AG04449 (cell line): ENCODE measurements at regions not wholly inside any gene's neighbourhood (a gene's known extent, or its start where the extent isn't known, plus 50 kb on each side); places are given as distances from the start of the nearest gene placed in this dataset.

Experiments
- CTCF ChIA-PET: fragments of 350-600 bp; formaldehyde crosslinking; extraction: SDS; loops from one replicate; lab custom pipeline; 2021; ENCODE audit warnings: antibody characterized with exemption; lab: Yijun Ruan, JAX
- POLR2A ChIA-PET: fragments of 400-600, 350-600 bp; formaldehyde crosslinking; extraction: SDS; loops from one replicate; lab custom pipeline; 2020; ENCODE audit warnings: antibody characterized with exemption, inconsistent platforms; lab: Yijun Ruan, JAX
- DNase-seq: peaks from one replicate; pipeline ENCODE4 v3.0.0-alpha.2; 2010; ENCODE audit warnings: low read depth, low spot score
- H3K4me3 ChIP-seq: 2 replicates; pipeline ENCODE4 v1.5.1; 2011; ENCODE audit warnings: low read depth, mild to moderate bottlenecking, control low read depth, low read length
- TF ChIP-seq, protein P1 (sequence below): IDR thresholded peaks from one replicate; pipeline ENCODE4 v1.5.1; 2011; ENCODE audit warnings: mild to moderate bottlenecking, moderate library complexity, low read length, control low read depth, inconsistent platforms; ENCODE audit not compliant: insufficient read depth; ENCODE audit errors: missing control alignments

DNA sequence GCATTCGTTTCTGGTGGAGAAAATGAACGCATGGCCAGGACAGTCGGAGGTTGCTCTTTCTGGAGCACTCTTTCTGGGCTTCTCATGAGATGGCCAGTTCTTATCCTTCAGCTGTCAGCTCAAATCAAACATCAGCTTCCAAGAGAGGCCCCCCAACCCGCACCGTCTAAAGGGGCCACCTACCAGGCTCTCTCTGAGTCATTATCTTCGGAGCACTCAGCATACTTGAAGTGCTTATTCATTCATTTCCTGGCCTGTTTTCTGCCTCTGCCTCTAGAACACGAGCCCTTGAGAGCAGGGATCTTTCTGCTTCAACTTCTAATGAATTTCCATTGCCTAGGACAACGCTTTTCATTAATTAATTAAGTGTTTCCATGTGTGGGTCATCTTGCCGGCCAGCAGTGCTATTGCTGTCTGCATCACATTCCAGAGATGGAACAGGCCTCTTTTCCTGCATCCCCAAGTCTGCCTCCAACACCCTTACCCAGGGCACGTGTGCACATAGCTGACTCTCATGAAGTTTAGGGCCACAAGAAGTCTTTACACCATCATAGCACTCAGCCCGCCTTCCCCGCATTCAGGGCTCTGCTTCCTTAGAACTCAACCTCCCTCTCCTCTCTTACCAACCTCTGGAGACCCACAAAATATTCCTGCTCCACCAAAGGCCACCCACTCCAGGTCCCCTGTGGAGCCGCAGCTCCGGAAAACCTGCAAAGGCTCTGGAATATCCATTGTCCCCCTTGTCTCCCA, 52.1 kb upstream of the LAPTM5 start:
- peak; percentile 41 for DNase-seq
- POLR2A ChIA-PET: no interaction called here
- H3K4me3 ChIP-seq: no peak overlapping the region
- TF ChIP-seq, protein P1, sequence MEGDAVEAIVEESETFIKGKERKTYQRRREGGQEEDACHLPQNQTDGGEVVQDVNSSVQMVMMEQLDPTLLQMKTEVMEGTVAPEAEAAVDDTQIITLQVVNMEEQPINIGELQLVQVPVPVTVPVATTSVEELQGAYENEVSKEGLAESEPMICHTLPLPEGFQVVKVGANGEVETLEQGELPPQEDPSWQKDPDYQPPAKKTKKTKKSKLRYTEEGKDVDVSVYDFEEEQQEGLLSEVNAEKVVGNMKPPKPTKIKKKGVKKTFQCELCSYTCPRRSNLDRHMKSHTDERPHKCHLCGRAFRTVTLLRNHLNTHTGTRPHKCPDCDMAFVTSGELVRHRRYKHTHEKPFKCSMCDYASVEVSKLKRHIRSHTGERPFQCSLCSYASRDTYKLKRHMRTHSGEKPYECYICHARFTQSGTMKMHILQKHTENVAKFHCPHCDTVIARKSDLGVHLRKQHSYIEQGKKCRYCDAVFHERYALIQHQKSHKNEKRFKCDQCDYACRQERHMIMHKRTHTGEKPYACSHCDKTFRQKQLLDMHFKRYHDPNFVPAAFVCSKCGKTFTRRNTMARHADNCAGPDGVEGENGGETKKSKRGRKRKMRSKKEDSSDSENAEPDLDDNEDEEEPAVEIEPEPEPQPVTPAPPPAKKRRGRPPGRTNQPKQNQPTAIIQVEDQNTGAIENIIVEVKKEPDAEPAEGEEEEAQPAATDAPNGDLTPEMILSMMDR: no peak
- CTCF ChIA-PET: interaction anchor here (1.2 to 29.8 kb wide), 6 partner anchors 9 to 116 kb away, joined by 3 to 1030 read pairs (median 268); partner anchors contain the start of genes MATN1 and SDC3

- ChIA-PET CTCF (interaction anchor here (0.9 to 29.8 kb wide), 7 partner anchors 10 to 118 kb away, joined by 3 to 1030 read pairs (median 132); partner anchors contain the start of genes MATN1 and SDC3), POLR2A (interaction anchor here (0.6 to 1.3 kb wide), 3 partner anchors 8 to 16 kb away, joined by 3 read pairs; no protein-coding TSS in a partner anchor)
- H3K4me3 ChIP-seq: no peak overlapping the region
- TF ChIP-seq, protein P1: no peak
- no peak for DNase-seq
Measured at GRCh38 chr1:30808067-30808662, 50.6 kb upstream of the LAPTM5 start.

- no peak overlapping the region for H3K4me3 ChIP-seq
- TF ChIP-seq, protein P1: no peak
- DNase-seq: no peak
- CTCF ChIA-PET: interaction anchor here (1.2 to 29.8 kb wide), 6 partner anchors 9 to 118 kb away, joined by 6 to 1030 read pairs (median 268); partner anchors contain the start of genes MATN1 and SDC3
- POLR2A ChIA-PET: interaction anchor here (0.8 to 1.3 kb wide), 3 partner anchors 9 to 103 kb away, joined by 3 read pairs; no protein-coding TSS in a partner anchor
Measured at GRCh38 chr1:30807318-30808066, 49.9 kb upstream of the LAPTM5 start.
